HG03354 (cell line): ENCODE measurements at regions not wholly inside any gene's neighbourhood (a gene's known extent, or its start where the extent isn't known, plus 50 kb on each side); places are given as distances from the start of the nearest gene placed in this dataset.

Experiments
- ATAC-seq: cut with Tn5 transposase; IDR thresholded peaks from one replicate; pipeline ENCODE4 v1.9.1; 2021; ENCODE audit warnings: mild to moderate bottlenecking; ENCODE audit not compliant: unreplicated experiment, poor library complexity, severe bottlenecking

- ATAC-seq = no peak
These were observed 135.4 kb upstream of the SOX9 start for GRCh38 chr17:71985111-71986039.

- no peak for ATAC-seq
These were observed 133.9 kb upstream of the SOX9 start for GRCh38 chr17:71986886-71987285.

GRCh38 chr17:71987634-71988033, 133.2 kb upstream of the SOX9 start:
- no peak for ATAC-seq

GRCh38 chr17:71989117-71989516, 131.7 kb upstream of the SOX9 start:
- no peak for ATAC-seq

- ATAC-seq = no peak
These were observed 127.5 kb upstream of the SOX9 start for GRCh38 chr17:71993363-71993762.

- ATAC-seq = no peak
These were observed 125.2 kb upstream of the SOX9 start for GRCh38 chr17:71995590-71995989.

- no peak for ATAC-seq
These were observed 116.8 kb upstream of the SOX9 start for GRCh38 chr17:72004011-72004427.

- peak; percentile 52 for ATAC-seq
These were observed 116.0 kb upstream of the SOX9 start for GRCh38 chr17:72004611-72005331.

- ATAC-seq = peak; percentile 65
These were observed 115.3 kb upstream of the SOX9 start for GRCh38 chr17:72005332-72006163.

- no peak for ATAC-seq
These were observed 112.5 kb upstream of the SOX9 start for GRCh38 chr17:72008236-72008876.

GRCh38 chr17:72011561-72011960, 109.3 kb upstream of the SOX9 start:
- no peak for ATAC-seq

GRCh38 chr17:72021417-72022041, 99.3 kb upstream of the SOX9 start:
- ATAC-seq = peak; percentile 67

GRCh38 chr17:72022328-72023275, 98.2 kb upstream of the SOX9 start:
- no peak for ATAC-seq

- no peak for ATAC-seq
These were observed 96.4 kb upstream of the SOX9 start for GRCh38 chr17:72024457-72024856.

GRCh38 chr17:72025113-72025512, 95.7 kb upstream of the SOX9 start:
- ATAC-seq = no peak

GRCh38 chr17:72030067-72030899, 90.5 kb upstream of the SOX9 start:
- ATAC-seq = peak; percentile 90

- no peak for ATAC-seq
These were observed 89.5 kb upstream of the SOX9 start for GRCh38 chr17:72031219-72031884.
